IMR-90 (cell line): ENCODE measurements at regions not wholly inside any gene's neighbourhood (a gene's known extent, or its start where the extent isn't known, plus 50 kb on each side); places are given as distances from the start of the nearest gene placed in this dataset.

Experiments used
- ATAC-seq: fragments of 200-7000 bp; cut with Tn5 transposase; 2 replicates; pipeline ENCODE4 v1.9.1; 2020; ENCODE audit warnings: low read depth, mild to moderate bottlenecking, moderate library complexity
- BruUV-seq: library from RNA; stranded (reverse); fragments of 400-500 nt; replicated peaks from 2 replicates; lab custom pipeline; 2021; lab: Mats Ljungman, UMichigan
- CTCF ChIA-PET: fragments of 300-600 bp; formaldehyde crosslinking; extraction: SDS; loops from one replicate; lab custom pipeline; 2021; ENCODE audit warnings: antibody characterized with exemption; lab: Yijun Ruan, JAX
- POLR2A ChIA-PET: fragments of 300-600 bp; sonication (Branson Sonifier 250); formaldehyde crosslinking; loops from one replicate; lab custom pipeline; 2022; ENCODE audit warnings: antibody characterized with exemption; ENCODE audit not compliant: unreplicated experiment; lab: Charles Lee
- DNase-seq: peaks from one replicate; pipeline ENCODE4 v3.0.0; 2013
- H2AFZ ChIP-seq: replicated peaks from 2 replicates; pipeline ENCODE3; 2013; ENCODE audit warnings: low read length, mild to moderate bottlenecking; ENCODE audit not compliant: poor library complexity
- H2AK5ac ChIP-seq: 2 replicates; pipeline ENCODE4 v1.6.1; 2013; ENCODE audit warnings: low read depth, low read length, inconsistent platforms
- H2AK9ac ChIP-seq: replicated peaks from 2 replicates; pipeline ENCODE3; 2013; ENCODE audit warnings: mild to moderate bottlenecking, low read depth, low read length, moderate library complexity; ENCODE audit not compliant: poor library complexity
- H2BK120ac ChIP-seq: 2 replicates; pipeline ENCODE4 v1.6.1; 2013; ENCODE audit warnings: low read depth, low read length, inconsistent platforms
- H2BK15ac ChIP-seq: 3 replicates; pipeline ENCODE4 v1.6.1; 2013; ENCODE audit warnings: low read depth, low read length, inconsistent platforms
- H2BK20ac ChIP-seq: 2 replicates; pipeline ENCODE4 v1.6.1; 2013; ENCODE audit warnings: low read depth, mild to moderate bottlenecking, inconsistent platforms, low read length, moderate library complexity
- H2BK5ac ChIP-seq: 2 replicates; pipeline ENCODE4 v1.6.1; 2013; ENCODE audit warnings: mild to moderate bottlenecking, low read depth, low read length, inconsistent platforms; ENCODE audit not compliant: poor library complexity, severe bottlenecking
- H3K14ac ChIP-seq: replicated peaks from 2 replicates; pipeline ENCODE4 v1.6.1; 2013; ENCODE audit warnings: low read depth, low read length, inconsistent platforms
- H3K18ac ChIP-seq: 2 replicates; pipeline ENCODE4 v1.6.1; 2013; ENCODE audit warnings: low read depth, low read length, control low read depth
- H3K23ac ChIP-seq: 2 replicates; pipeline ENCODE4 v1.6.1; 2013; ENCODE audit warnings: low read depth, low read length, inconsistent platforms
- H3K27ac ChIP-seq: 2 replicates; pipeline ENCODE4 v1.5.1; 2013; ENCODE audit warnings: mild to moderate bottlenecking, control low read depth, low read length; ENCODE audit not compliant: insufficient read depth
- H3K27me3 ChIP-seq: 2 replicates; pipeline ENCODE4 v1.6.1; 2013; ENCODE audit warnings: low read length; ENCODE audit not compliant: control insufficient read depth, insufficient read depth
- H3K36me3 ChIP-seq: 2 replicates; pipeline ENCODE4 v1.6.1; 2013; ENCODE audit warnings: low read length, mixed read lengths; ENCODE audit not compliant: control insufficient read depth, insufficient read depth
- H3K4ac ChIP-seq: 2 replicates; pipeline ENCODE4 v1.6.1; 2013; ENCODE audit warnings: low read depth, low read length, inconsistent platforms
- H3K4me1 ChIP-seq: 2 replicates; pipeline ENCODE4 v1.6.1; 2013; ENCODE audit warnings: low read length, mixed read lengths; ENCODE audit not compliant: control insufficient read depth, insufficient read depth
- H3K4me2 ChIP-seq: 2 replicates; pipeline ENCODE4 v1.6.1; 2013; ENCODE audit warnings: low read depth, mild to moderate bottlenecking, control low read depth, low read length, moderate library complexity
- H3K4me3 ChIP-seq: 2 replicates; pipeline ENCODE4 v1.5.1; 2013; ENCODE audit warnings: low read depth, mild to moderate bottlenecking, control low read depth, low read length, moderate library complexity; ENCODE audit not compliant: insufficient read depth
- H3K56ac ChIP-seq: 2 replicates; pipeline ENCODE4 v1.6.1; 2013; ENCODE audit warnings: low read length, inconsistent platforms; ENCODE audit not compliant: insufficient read depth; ENCODE audit errors: extremely low read depth
- H3K79me1 ChIP-seq, 2 experiments: 2 replicates each; pipeline ENCODE4 v1.6.1; 2013; ENCODE audit warnings: low read length in 2 of 2, inconsistent platforms in 1 of 2, low read depth in 1 of 2
- H3K9ac ChIP-seq: 2 replicates; pipeline ENCODE4 v1.6.1; 2013; ENCODE audit warnings: low read depth, low read length, control low read depth
- H3K9me1 ChIP-seq: 2 replicates; pipeline ENCODE4 v1.6.1; 2013; ENCODE audit warnings: low read length, inconsistent platforms; ENCODE audit not compliant: insufficient read depth
- H3K9me3 ChIP-seq: 2 replicates; pipeline ENCODE4 v1.6.1; 2013; ENCODE audit warnings: low read length; ENCODE audit not compliant: control insufficient read depth, insufficient read depth
- H4K20me1 ChIP-seq: 2 replicates; pipeline ENCODE4 v1.6.1; 2013; ENCODE audit warnings: low read length, inconsistent platforms; ENCODE audit not compliant: insufficient read depth
- H4K5ac ChIP-seq: 2 replicates; pipeline ENCODE4 v1.6.1; 2013; ENCODE audit warnings: mild to moderate bottlenecking, low read depth, low read length, control low read depth
- H4K8ac ChIP-seq, 2 experiments: 2 replicates each; pipeline ENCODE4 v1.6.1; 2013; ENCODE audit warnings: low read depth in 2 of 2, low read length in 2 of 2, control low read depth in 1 of 2, inconsistent platforms in 1 of 2
- H4K91ac ChIP-seq: 2 replicates; pipeline ENCODE4 v1.6.1; 2013; ENCODE audit warnings: low read depth, low read length, inconsistent platforms; ENCODE audit not compliant: insufficient read depth
- CHD1 ChIP-seq: IDR thresholded peaks from 2 replicates; pipeline ENCODE4 v1.6.1; 2012; ENCODE audit warnings: low read depth, low read length, improper control_type of control experiment
- FOS ChIP-seq: fragments of 150-350 bp; IDR thresholded peaks from 2 replicates; pipeline ENCODE4 v1.6.1; 2016; ENCODE audit warnings: low read depth, low read length
- MAFK ChIP-seq: IDR thresholded peaks from 2 replicates; pipeline ENCODE4 v1.6.1; 2012; ENCODE audit warnings: low read depth, low read length, improper control_type of control experiment
- MAZ ChIP-seq: IDR thresholded peaks from 2 replicates; pipeline ENCODE4 v1.6.1; 2012; ENCODE audit warnings: low read depth, mild to moderate bottlenecking, low read length, improper control_type of control experiment, moderate library complexity, borderline replicate concordance
- MXI1 ChIP-seq: IDR thresholded peaks from 2 replicates; pipeline ENCODE4 v1.6.1; 2012; ENCODE audit warnings: low read depth, mild to moderate bottlenecking, low read length, moderate library complexity, borderline replicate concordance
- NFE2L2 ChIP-seq: fragments of 150-350 bp; IDR thresholded peaks from 2 replicates; pipeline ENCODE4 v1.6.1; 2016; ENCODE audit warnings: low read depth, mild to moderate bottlenecking, low read length
- POLR2A ChIP-seq: IDR thresholded peaks from 2 replicates; pipeline ENCODE4 v1.6.1; 2012; ENCODE audit warnings: mild to moderate bottlenecking, low read depth, low read length
- RCOR1 ChIP-seq: IDR thresholded peaks from 2 replicates; pipeline ENCODE4 v1.6.1; 2012; ENCODE audit warnings: mild to moderate bottlenecking, low read length, improper control_type of control experiment; ENCODE audit not compliant: insufficient replicate concordance
- SMC3 ChIP-seq: fragments of 150-350 bp; IDR thresholded peaks from 2 replicates; pipeline ENCODE4 v1.6.1; 2016; ENCODE audit warnings: low read depth, mild to moderate bottlenecking, antibody characterized with exemption, low read length, moderate library complexity
- USF2 ChIP-seq: fragments of 150-350 bp; IDR thresholded peaks from 2 replicates; pipeline ENCODE4 v1.6.1; 2017; ENCODE audit warnings: mild to moderate bottlenecking, antibody characterized with exemption, low read length, low read depth
- WGBS, 2 experiments: methylation state at CpG; one replicate each; pipeline versions ENCODE4 v1.1.5 to v1.1.7; 2013; ENCODE audit warnings: missing lambda C conversion rate in 2 of 2; ENCODE audit not compliant: insufficient read length in 1 of 2; ENCODE audit errors: extremely low coverage in 2 of 2; 5-methylcytosine and 5-hydroxymethylcytosine counted together
- dilution Hi-C: fragments of 300-500 bp; cut with HindIII; formaldehyde crosslinking; loops from one replicate; pipeline ENCODE4 v1.14.3; 2018; ENCODE audit warnings: low sequenced_read_pairs; ENCODE audit not compliant: unreplicated experiment
- in situ Hi-C: fragments of 300-500 bp; cut with MboI; formaldehyde crosslinking; loops from 3 replicates; pipeline ENCODE4 v1.14.3; 2019; ENCODE audit warnings: low sequenced_read_pairs, inconsistent platforms, mixed read lengths
- intact Hi-C: fragments of 100-400 bp; cut with micrococcal nuclease; formaldehyde crosslinking; loops from 2 replicates; pipeline ENCODE4 v1.10.0; 2022
- TF ChIP-seq, protein P1 (sequence below): conservative IDR thresholded peaks from 2 replicates; pipeline ENCODE4 v1.5.1; 2012; ENCODE audit warnings: mild to moderate bottlenecking, low read depth, low read length, improper control_type of control experiment
- TF ChIP-seq, protein P2 (sequence below): fragments of 150-350 bp; IDR thresholded peaks from 2 replicates; pipeline ENCODE4 v1.6.1; 2016; ENCODE audit warnings: low read depth, mild to moderate bottlenecking, low read length, moderate library complexity, borderline replicate concordance

DNA sequence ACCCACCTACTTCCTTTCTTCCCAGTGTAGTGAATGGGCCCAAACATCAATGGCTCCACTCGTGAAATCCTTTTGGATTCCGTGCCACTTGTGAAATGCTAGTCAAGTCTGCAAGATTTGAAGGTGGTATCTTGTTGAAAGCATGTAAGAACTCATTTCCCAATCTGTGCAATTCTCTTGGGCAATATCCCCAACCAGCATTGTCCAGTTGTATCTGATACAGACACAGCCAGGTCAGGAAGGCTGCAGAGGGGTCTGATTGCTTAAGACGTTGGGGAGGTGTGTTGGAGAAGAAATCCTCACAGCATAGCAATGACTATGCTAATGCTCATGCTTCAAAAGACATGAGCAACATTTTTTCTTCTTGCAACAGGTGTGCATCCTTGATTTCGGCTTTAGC, 164.8 kb downstream of the VEGFC start:
- WGBS, 2 experiments = no CpG with 5 or more reads among the region's 4 CpGs
- POLR2A ChIA-PET = no interaction called here
- no peak overlapping the region for H2AK9ac ChIP-seq
- H3K4me3 ChIP-seq = no peak overlapping the region
- no peak overlapping the region for H4K8ac ChIP-seq
- no peak overlapping the region for H3K56ac ChIP-seq
- no peak overlapping the region for H2AK5ac ChIP-seq
- no peak overlapping the region for H2AFZ ChIP-seq
- CTCF ChIA-PET = interaction anchor here (0.9 kb wide), 1 partner anchor 34 kb away, joined by 5 read pairs; no protein-coding TSS in a partner anchor
- no peak overlapping the region for H3K9ac ChIP-seq
- TF ChIP-seq RCOR1 = no peak
- TF ChIP-seq USF2 = no peak
- TF ChIP-seq MAZ = no peak
- no peak for TF ChIP-seq CHD1
- no peak for TF ChIP-seq POLR2A
- no peak for TF ChIP-seq MXI1
- TF ChIP-seq MAFK = no peak
- no peak for TF ChIP-seq NFE2L2
- TF ChIP-seq FOS = no peak
- TF ChIP-seq, protein P1, sequence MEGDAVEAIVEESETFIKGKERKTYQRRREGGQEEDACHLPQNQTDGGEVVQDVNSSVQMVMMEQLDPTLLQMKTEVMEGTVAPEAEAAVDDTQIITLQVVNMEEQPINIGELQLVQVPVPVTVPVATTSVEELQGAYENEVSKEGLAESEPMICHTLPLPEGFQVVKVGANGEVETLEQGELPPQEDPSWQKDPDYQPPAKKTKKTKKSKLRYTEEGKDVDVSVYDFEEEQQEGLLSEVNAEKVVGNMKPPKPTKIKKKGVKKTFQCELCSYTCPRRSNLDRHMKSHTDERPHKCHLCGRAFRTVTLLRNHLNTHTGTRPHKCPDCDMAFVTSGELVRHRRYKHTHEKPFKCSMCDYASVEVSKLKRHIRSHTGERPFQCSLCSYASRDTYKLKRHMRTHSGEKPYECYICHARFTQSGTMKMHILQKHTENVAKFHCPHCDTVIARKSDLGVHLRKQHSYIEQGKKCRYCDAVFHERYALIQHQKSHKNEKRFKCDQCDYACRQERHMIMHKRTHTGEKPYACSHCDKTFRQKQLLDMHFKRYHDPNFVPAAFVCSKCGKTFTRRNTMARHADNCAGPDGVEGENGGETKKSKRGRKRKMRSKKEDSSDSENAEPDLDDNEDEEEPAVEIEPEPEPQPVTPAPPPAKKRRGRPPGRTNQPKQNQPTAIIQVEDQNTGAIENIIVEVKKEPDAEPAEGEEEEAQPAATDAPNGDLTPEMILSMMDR = no peak
- no peak for TF ChIP-seq SMC3
- TF ChIP-seq, protein P2, sequence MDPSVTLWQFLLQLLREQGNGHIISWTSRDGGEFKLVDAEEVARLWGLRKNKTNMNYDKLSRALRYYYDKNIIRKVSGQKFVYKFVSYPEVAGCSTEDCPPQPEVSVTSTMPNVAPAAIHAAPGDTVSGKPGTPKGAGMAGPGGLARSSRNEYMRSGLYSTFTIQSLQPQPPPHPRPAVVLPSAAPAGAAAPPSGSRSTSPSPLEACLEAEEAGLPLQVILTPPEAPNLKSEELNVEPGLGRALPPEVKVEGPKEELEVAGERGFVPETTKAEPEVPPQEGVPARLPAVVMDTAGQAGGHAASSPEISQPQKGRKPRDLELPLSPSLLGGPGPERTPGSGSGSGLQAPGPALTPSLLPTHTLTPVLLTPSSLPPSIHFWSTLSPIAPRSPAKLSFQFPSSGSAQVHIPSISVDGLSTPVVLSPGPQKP = no peak
- dilution Hi-C loops (no loop called here), in situ Hi-C loops (no loop called here), intact Hi-C loops (no loop called here)
- H3K4me1 ChIP-seq = no peaks in the 10 kb centered on the region
- H4K20me1 ChIP-seq = no peaks in the 10 kb centered on the region
- H3K14ac ChIP-seq = no peak overlapping the region
- H2BK5ac ChIP-seq = no peak overlapping the region
- H3K9me1 ChIP-seq = no peaks in the 10 kb centered on the region
- no peak overlapping the region for H2BK15ac ChIP-seq
- no peaks in the 10 kb centered on the region for H3K79me1 ChIP-seq
- no peaks in the 10 kb centered on the region for H3K27me3 ChIP-seq
- H3K36me3 ChIP-seq = no peaks in the 10 kb centered on the region
- no peak overlapping the region for H3K4me2 ChIP-seq
- BruUV-seq = no TSS peak
- no peak overlapping the region for H2BK120ac ChIP-seq
- ATAC-seq (no peak), DNase-seq (no peak)
- H3K4ac ChIP-seq = no peak overlapping the region
- H4K5ac ChIP-seq = no peak overlapping the region
- no peak overlapping the region for H3K27ac ChIP-seq
- no peak overlapping the region for H3K18ac ChIP-seq
- no peak overlapping the region for H2BK20ac ChIP-seq
- no peak overlapping the region for H3K23ac ChIP-seq
- H3K9me3 ChIP-seq = no peaks in the 10 kb centered on the region
- no peak overlapping the region for H4K91ac ChIP-seq
